ENCODE measurements at regions not wholly inside any gene's neighbourhood (a gene's known extent, or its start where the extent isn't known, plus 50 kb on each side); places are given as distances from the start of the nearest gene placed in this dataset.

DNA sequence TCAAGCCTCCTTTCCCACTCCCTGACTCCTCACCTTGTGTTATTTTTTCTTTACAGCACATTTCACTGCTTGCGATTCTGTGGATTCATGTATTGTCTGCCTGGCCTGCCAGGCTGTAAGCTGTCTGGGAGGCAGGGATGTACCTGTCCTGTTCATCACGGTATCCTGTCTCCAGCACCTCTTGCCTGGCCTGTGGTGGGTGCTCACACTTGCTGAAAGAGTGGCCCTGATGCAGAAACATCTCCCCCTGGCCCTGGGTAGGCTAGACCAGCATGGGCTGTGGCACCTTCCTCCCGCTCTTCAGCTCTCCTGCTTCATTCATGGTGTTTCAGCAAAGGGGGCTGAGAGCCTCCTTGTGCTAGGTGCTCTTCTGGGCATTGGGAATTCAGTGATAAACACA lies 60.1 kb upstream of the KCNG1 start:
- DNase-seq (ENCODE audit: low read depth) = no peak
- H3K4me3 ChIP-seq (ENCODE audit: control insufficient read depth, low read depth, low read length) = no peak overlapping the region
- TF ChIP-seq, protein P1, sequence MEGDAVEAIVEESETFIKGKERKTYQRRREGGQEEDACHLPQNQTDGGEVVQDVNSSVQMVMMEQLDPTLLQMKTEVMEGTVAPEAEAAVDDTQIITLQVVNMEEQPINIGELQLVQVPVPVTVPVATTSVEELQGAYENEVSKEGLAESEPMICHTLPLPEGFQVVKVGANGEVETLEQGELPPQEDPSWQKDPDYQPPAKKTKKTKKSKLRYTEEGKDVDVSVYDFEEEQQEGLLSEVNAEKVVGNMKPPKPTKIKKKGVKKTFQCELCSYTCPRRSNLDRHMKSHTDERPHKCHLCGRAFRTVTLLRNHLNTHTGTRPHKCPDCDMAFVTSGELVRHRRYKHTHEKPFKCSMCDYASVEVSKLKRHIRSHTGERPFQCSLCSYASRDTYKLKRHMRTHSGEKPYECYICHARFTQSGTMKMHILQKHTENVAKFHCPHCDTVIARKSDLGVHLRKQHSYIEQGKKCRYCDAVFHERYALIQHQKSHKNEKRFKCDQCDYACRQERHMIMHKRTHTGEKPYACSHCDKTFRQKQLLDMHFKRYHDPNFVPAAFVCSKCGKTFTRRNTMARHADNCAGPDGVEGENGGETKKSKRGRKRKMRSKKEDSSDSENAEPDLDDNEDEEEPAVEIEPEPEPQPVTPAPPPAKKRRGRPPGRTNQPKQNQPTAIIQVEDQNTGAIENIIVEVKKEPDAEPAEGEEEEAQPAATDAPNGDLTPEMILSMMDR (IDR thresholded peaks at IDR 0.05; ENCODE audit: control insufficient read depth, insufficient read depth, low read depth, low read length, missing control alignments) = no peak

DNA sequence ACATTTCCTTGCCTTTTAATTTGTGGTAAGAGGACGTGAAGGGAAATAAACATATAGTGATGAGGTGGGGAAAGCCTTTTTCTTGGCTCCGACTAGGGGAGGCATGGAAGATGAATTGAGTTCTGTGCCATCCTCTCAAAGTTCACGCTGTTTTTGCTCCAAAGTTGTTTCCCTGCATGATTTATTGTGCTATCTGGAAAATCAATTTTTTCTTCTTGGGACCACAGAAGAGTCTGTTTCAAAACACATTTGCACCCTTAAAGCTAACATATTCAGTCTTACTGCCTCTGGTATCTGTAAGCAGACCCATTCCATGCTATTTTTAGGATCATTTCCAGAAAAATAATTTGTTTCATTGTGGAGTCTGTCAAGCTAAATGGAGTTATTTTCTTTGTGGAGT lies 57.6 kb upstream of the KCNG1 start:
- no peak overlapping the region for H3K4me3 ChIP-seq (ENCODE audit: control insufficient read depth, low read depth, low read length)
- TF ChIP-seq, protein P1 (IDR thresholded peaks at IDR 0.05; ENCODE audit: control insufficient read depth, insufficient read depth, low read depth, low read length, missing control alignments) = no peak
- no peak for DNase-seq (ENCODE audit: low read depth)

DNA sequence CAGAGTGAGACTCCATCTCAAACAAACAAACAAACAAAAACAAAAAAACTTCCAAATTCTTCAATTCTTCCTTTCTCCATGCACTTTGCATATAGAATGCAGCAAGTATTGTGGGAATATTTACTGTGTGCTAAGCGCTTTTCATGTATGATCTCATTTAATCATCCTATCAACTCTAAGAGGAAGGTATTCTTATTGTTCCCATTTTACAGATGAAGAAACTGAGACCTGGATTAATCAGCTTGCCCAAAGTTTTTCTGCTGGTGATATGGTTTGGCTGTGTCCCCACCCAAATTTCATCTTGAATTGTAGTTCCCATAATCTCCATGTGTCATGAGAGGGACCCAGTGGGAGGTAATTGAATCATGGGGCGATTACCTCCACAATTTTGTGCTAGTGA lies 56.6 kb upstream of the KCNG1 start:
- no peak overlapping the region for H3K4me3 ChIP-seq (ENCODE audit: control insufficient read depth, low read depth, low read length)
- no peak for DNase-seq (ENCODE audit: low read depth)
- TF ChIP-seq, protein P1 (IDR thresholded peaks at IDR 0.05; ENCODE audit: control insufficient read depth, insufficient read depth, low read depth, low read length, missing control alignments) = no peak

DNA sequence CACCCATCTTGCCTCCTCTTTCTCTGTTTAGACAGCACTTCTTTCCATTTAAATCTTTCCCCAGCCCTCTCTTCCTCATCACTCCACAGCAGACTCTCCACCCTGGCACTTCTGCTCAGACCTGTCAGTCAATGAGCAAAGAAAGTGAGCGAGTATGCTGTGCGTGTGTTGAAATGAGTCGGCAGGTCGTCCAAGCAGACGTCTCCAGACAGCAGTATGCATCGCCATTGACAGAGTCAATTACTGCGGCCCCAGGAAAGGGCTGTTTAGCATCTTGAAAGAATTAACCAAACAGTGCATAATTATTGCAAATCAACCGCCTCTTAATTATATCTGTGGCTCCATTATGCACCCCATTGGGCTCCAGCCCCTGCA lies 54.8 kb upstream of the KCNG1 start:
- no peak for DNase-seq (ENCODE audit: low read depth)
- no peak overlapping the region for H3K4me3 ChIP-seq (ENCODE audit: control insufficient read depth, low read depth, low read length)
- TF ChIP-seq, protein P1 (IDR thresholded peaks at IDR 0.05; ENCODE audit: control insufficient read depth, insufficient read depth, low read depth, low read length, missing control alignments) = no peak

DNA sequence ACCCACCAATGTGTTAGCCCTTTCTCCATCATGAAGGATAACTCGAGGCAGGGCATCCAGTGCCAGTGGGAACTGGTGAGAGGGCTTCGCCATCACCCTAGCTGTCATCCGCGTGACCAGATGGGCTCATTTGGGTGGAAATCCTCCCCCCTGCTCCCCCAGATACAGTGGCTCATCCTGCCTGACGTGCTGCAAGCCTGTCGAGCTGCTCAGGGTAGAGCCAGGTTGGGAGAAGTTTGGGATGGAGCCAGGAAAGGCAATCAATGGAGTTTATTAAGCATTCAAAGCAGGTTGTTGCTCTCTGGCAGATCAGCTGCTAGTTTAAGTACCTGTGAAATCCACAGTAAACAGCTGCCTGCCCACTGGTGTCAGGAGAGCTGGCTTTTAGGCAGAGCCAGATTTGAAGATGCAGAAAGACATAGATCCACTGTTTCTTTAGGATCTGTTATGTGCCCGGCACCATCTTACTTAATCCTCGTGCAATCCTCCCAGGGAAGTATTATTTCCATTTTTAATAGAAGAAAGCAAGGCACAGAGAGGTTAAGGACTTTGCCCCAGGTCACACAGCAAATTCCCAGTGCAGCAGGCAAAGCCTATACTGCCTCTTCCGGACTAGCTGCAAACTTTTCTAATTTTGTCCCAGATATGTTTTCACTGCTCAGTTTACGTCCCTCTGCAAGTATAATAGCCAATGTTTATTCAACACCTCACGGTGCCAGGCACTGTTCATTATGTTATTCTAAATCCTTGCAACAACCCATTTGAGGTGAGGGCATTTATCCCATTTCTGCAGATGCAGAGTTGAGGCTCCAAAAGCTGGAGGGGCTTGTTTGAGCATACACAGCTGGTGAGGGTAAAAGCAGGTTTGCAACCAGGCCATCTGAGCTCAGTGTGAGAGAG lies 54.1 kb upstream of the KCNG1 start:
- no peak for DNase-seq (ENCODE audit: low read depth)
- no peak overlapping the region for H3K4me3 ChIP-seq (ENCODE audit: control insufficient read depth, low read depth, low read length)
- TF ChIP-seq, protein P1 (IDR thresholded peaks at IDR 0.05; ENCODE audit: control insufficient read depth, insufficient read depth, low read depth, low read length, missing control alignments) = no peak

GRCh38 chr20:51074062-51074461 lies 51.2 kb upstream of the KCNG1 start:
- TF ChIP-seq, protein P1 (IDR thresholded peaks at IDR 0.05; ENCODE audit: control insufficient read depth, insufficient read depth, low read depth, low read length, missing control alignments) = no peak
- no peak for DNase-seq (ENCODE audit: low read depth)

More at GRCh38 chr20:51074062-51074461, 51.2 kb upstream of the KCNG1 start:
- H3K4me3 ChIP-seq (ENCODE audit: control insufficient read depth, low read depth, low read length) = no peak overlapping the region

Measured in AG09309 (cell line).